ENCODE measurements at regions not wholly inside any gene's neighbourhood (a gene's known extent, or its start where the extent isn't known, plus 50 kb on each side); places are given as distances from the start of the nearest gene placed in this dataset.

- Histone ChIP-seq H3K4me1 (ENCODE audit: insufficient read depth, low read length, poor library complexity, severe bottlenecking) (no peaks in the 10 kb centered on the region), H3K27ac (ENCODE audit: low read depth, low read length, poor library complexity, severe bottlenecking) (no peak overlapping the region), H3K27me3 (replicated peaks; ENCODE audit: insufficient read depth, low read depth, low read length, poor library complexity) (peaks cover 3% of the 10 kb centered on the region), H3K36me3 (ENCODE audit: insufficient read depth, low read length, poor library complexity, severe bottlenecking) (no peaks in the 10 kb centered on the region), H3K4me3 (ENCODE audit: low read depth, low read length, poor library complexity, severe bottlenecking) (no peak overlapping the region), H3K9me3 (ENCODE audit: low read depth, low read length, poor library complexity, severe bottlenecking) (no peaks in the 10 kb centered on the region)
- TF ChIP-seq CTCF (conservative IDR thresholded peaks at IDR 0.05; ENCODE audit: low read depth, low read length): no peak
- TF ChIP-seq EZH2 (IDR thresholded peaks at IDR 0.05; ENCODE audit: borderline replicate concordance, low read depth, low read length, poor library complexity, severe bottlenecking): no peak
- BruUV-seq (replicated peaks): no TSS peak
- POLR2A ChIA-PET (ENCODE audit: low non-redundant PET): no interaction called here
- intact Hi-C loops (cut with micrococcal nuclease; ENCODE audit: unreplicated experiment): no loop called here
- CTCF ChIA-PET: no interaction called here
- DNase-seq (ENCODE audit: low spot score): no peak
Measured at GRCh38 chr20:56896447-56896846, 267.3 kb downstream of the TFAP2C start.

- DNase-seq (ENCODE audit: low spot score): no peak
- H3K27ac ChIP-seq (ENCODE audit: low read depth, low read length, poor library complexity, severe bottlenecking): no peak overlapping the region
- H3K36me3 ChIP-seq (ENCODE audit: insufficient read depth, low read length, poor library complexity, severe bottlenecking): no peaks in the 10 kb centered on the region
- no peaks in the 10 kb centered on the region for H3K9me3 ChIP-seq (ENCODE audit: low read depth, low read length, poor library complexity, severe bottlenecking)
- BruUV-seq (replicated peaks): no TSS peak
- intact Hi-C loops (cut with micrococcal nuclease; ENCODE audit: unreplicated experiment): no loop called here
- H3K27me3 ChIP-seq (replicated peaks; ENCODE audit: insufficient read depth, low read depth, low read length, poor library complexity): peaks cover 3% of the 10 kb centered on the region
- ChIA-PET CTCF (no interaction called here), POLR2A (ENCODE audit: low non-redundant PET) (no interaction called here)
- H3K4me1 ChIP-seq (ENCODE audit: insufficient read depth, low read length, poor library complexity, severe bottlenecking): no peaks in the 10 kb centered on the region
- no peak for TF ChIP-seq CTCF (conservative IDR thresholded peaks at IDR 0.05; ENCODE audit: low read depth, low read length)
- no peak overlapping the region for H3K4me3 ChIP-seq (ENCODE audit: low read depth, low read length, poor library complexity, severe bottlenecking)
Measured at GRCh38 chr20:56897318-56897957, 268.3 kb downstream of the TFAP2C start.

GRCh38 chr20:56897958-56898349 is 268.8 kb downstream of the TFAP2C start:
- no peak for DNase-seq (ENCODE audit: low spot score)
- Histone ChIP-seq H3K4me3 (ENCODE audit: low read depth, low read length, poor library complexity, severe bottlenecking) (no peak overlapping the region), H3K4me1 (ENCODE audit: insufficient read depth, low read length, poor library complexity, severe bottlenecking) (no peaks in the 10 kb centered on the region), H3K27ac (ENCODE audit: low read depth, low read length, poor library complexity, severe bottlenecking) (no peak overlapping the region), H3K36me3 (ENCODE audit: insufficient read depth, low read length, poor library complexity, severe bottlenecking) (no peaks in the 10 kb centered on the region), H3K9me3 (ENCODE audit: low read depth, low read length, poor library complexity, severe bottlenecking) (no peaks in the 10 kb centered on the region), H3K27me3 (replicated peaks; ENCODE audit: insufficient read depth, low read depth, low read length, poor library complexity) (peaks cover 3% of the 10 kb centered on the region)
- ChIA-PET CTCF (no interaction called here), POLR2A (ENCODE audit: low non-redundant PET) (no interaction called here)
- intact Hi-C loops (cut with micrococcal nuclease; ENCODE audit: unreplicated experiment): no loop called here
- no TSS peak for BruUV-seq (replicated peaks)
- TF ChIP-seq CTCF (conservative IDR thresholded peaks at IDR 0.05; ENCODE audit: low read depth, low read length): no peak
- TF ChIP-seq EZH2 (IDR thresholded peaks at IDR 0.05; ENCODE audit: borderline replicate concordance, low read depth, low read length, poor library complexity, severe bottlenecking): no peak
